T-helper 17 cell (primary cell): ENCODE measurements at regions not wholly inside any gene's neighbourhood (a gene's known extent, or its start where the extent isn't known, plus 50 kb on each side); places are given as distances from the start of the nearest gene placed in this dataset.

Experiments
- ATAC-seq: fragments of 150-1000 bp; cut with Tn5 transposase; 2 replicates; pipeline ENCODE4 v1.10.0; 2021; ENCODE audit warnings: mild to moderate bottlenecking, moderate library complexity
- DNase-seq, 3 donors: peaks; one replicate each; pipeline versions ENCODE4 v3.0.0 to v3.0.0-alpha.2; 2020 to 2021
- H3K9me3 ChIP-seq: one replicate; pipeline ENCODE4 v1.7.0; 2013; ENCODE audit warnings: low read length, mild to moderate bottlenecking; ENCODE audit not compliant: control insufficient read depth, poor library complexity, severe bottlenecking
- H3K27ac Mint-ChIP-seq: one replicate; pipeline ENCODE4 v1.8.0; 2022; ENCODE audit warnings: mild to moderate bottlenecking, moderate library complexity, mixed read lengths
- H3K27me3 Mint-ChIP-seq: one replicate; pipeline ENCODE4 v1.8.0; 2022; ENCODE audit warnings: mixed read lengths
- H3K36me3 Mint-ChIP-seq: one replicate; pipeline ENCODE4 v1.8.0; 2022; ENCODE audit warnings: low read depth, mixed read lengths
- H3K4me1 Mint-ChIP-seq: one replicate; pipeline ENCODE4 v1.8.0; 2022; ENCODE audit warnings: mild to moderate bottlenecking, mixed read lengths
- H3K4me3 Mint-ChIP-seq: one replicate; pipeline ENCODE4 v1.8.0; 2022; ENCODE audit warnings: mild to moderate bottlenecking, moderate library complexity, mixed read lengths

DNA sequence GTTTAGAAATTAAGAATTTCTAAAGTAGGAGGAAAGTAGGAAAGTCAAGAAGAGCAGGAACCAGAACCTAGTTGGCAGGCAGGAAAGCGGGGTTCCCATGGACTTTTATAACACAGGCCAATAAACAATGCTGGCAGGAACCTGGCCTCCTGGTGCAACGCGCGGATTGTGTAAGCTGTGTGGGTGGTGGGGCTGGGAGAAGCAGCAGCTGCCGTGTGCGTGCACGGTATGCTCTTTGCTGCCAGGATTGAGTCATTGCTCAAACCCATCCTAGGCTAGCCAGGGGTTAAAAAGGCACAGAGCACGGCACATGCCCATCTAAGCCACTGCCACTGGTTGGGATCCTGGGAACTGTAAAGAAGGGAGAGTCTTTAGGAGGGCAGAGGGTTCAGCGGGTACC lies 209.9 kb upstream of the RGMA start:
- H3K27ac Mint-ChIP-seq = no peak overlapping the region
- H3K4me1 Mint-ChIP-seq = peaks cover 2% of the 10 kb centered on the region
- no peak for DNase-seq
- H3K36me3 Mint-ChIP-seq = no peaks in the 10 kb centered on the region
- no peaks in the 10 kb centered on the region for H3K9me3 ChIP-seq
- no peak for ATAC-seq
- no peak overlapping the region for H3K4me3 Mint-ChIP-seq
- H3K27me3 Mint-ChIP-seq = peaks cover 6% of the 10 kb centered on the region

DNA sequence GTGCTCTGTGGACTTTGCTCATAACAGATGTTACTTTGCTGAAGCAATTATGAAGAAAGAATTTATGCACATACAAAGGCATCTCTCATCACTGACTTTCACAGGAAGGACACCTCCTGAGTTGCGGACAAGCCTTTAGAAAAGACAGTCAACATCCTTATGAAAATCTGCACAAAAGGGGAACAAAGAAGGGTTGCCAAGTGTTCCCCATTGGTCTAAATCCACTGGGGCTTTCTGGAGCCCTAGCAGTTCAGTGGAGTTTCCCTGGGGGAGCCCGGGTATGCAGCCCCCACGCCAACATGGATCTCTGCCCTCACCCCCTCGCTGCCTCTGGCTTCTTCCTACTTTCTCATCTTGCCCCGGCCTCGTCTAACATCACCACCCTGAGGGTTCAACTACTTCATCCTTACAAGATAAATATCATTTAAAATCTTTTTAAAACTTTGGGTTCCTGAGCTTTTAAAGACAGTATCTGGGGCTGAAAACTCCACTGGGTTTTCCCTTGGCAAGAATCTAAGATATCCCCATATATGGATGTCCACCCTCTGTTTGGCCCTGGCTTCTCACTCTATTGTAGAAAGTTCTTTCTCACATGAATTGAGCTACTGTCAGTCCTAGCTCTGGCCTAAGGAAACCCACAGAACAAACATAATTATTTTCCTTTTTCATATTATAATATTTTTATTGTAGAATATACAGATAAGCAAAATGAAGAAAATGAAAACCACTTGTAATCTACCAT lies 207.9 kb upstream of the RGMA start:
- H3K27me3 Mint-ChIP-seq = peaks cover 12% of the 10 kb centered on the region
- H3K36me3 Mint-ChIP-seq = no peaks in the 10 kb centered on the region
- H3K27ac Mint-ChIP-seq = no peak overlapping the region
- peaks cover 2% of the 10 kb centered on the region for H3K4me1 Mint-ChIP-seq
- DNase-seq (no peak), ATAC-seq (no peak)
- H3K9me3 ChIP-seq = no peaks in the 10 kb centered on the region
- no peak overlapping the region for H3K4me3 Mint-ChIP-seq

DNA sequence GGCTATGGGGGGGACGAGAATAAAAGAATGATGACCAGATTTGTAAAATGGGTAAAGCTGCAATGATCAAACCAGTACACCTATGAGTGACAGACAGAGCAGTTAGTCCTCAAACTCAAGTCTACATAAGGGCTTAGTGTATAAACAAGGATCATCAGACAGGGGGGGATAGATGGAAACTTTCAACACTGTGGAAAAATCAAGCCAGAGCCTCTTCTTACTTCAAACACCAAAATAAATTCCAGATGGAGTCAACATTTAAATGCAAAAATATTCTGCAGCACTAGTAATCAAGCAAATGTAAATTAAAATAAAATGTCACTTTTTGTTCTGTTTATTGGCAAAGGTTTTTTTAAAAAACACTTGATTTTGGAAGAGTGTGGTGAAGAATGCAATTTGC lies 205.9 kb upstream of the RGMA start:
- H3K27ac Mint-ChIP-seq = no peak overlapping the region
- no peak for ATAC-seq
- no peaks in the 10 kb centered on the region for H3K9me3 ChIP-seq
- no peaks in the 10 kb centered on the region for H3K36me3 Mint-ChIP-seq
- no peak overlapping the region for H3K4me3 Mint-ChIP-seq
- no peaks in the 10 kb centered on the region for H3K4me1 Mint-ChIP-seq
- peaks cover 26% of the 10 kb centered on the region for H3K27me3 Mint-ChIP-seq
- DNase-seq = no peak

DNA sequence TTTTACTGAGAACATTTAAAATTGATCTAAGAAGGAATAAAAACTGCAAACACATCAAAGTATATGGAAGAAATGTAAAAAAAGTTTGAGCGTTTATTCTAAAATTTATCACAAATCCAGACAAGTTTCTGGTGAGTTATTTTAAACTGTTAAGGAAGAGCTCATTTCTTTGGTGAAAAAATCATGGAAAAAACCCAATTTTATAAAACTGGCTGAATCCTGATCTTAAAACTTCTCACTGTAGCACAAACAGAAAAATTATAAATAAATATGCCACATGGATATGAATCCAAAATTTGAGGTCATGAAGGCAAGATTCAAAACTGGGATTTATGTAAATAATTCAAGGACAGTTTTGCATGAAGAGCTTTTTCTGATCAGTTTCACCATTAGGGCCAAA lies 205.1 kb upstream of the RGMA start:
- H3K9me3 ChIP-seq = no peaks in the 10 kb centered on the region
- H3K27me3 Mint-ChIP-seq = peaks cover 29% of the 10 kb centered on the region
- no peak overlapping the region for H3K27ac Mint-ChIP-seq
- ATAC-seq (no peak), DNase-seq (no peak)
- H3K4me3 Mint-ChIP-seq = no peak overlapping the region
- H3K36me3 Mint-ChIP-seq = no peaks in the 10 kb centered on the region
- H3K4me1 Mint-ChIP-seq = no peaks in the 10 kb centered on the region

DNA sequence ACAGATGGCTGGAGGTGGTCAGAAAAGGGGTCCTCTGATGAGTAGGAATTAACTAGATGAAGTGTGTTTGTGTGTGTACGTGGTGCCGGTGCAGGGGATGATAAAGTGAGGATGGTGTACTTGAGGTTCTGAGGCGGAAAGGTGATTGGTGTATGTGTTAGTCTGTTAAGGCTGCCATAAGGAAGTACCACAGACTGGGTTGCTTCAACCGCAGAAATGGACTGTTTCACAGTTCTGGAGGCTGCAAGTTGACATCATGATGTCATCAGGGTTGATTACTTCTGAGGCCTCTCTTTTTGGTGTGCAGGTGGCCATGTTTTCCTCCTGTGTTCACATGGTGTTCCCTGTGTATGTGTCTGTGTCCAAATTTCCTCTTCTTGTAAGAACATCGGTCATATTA lies 202.4 kb upstream of the RGMA start:
- Mint-ChIP-seq H3K4me3 (no peak overlapping the region), H3K27ac (no peak overlapping the region), H3K27me3 (peaks cover 35% of the 10 kb centered on the region), H3K36me3 (no peaks in the 10 kb centered on the region), H3K4me1 (no peaks in the 10 kb centered on the region)
- no peak for DNase-seq
- no peak for ATAC-seq
- no peaks in the 10 kb centered on the region for H3K9me3 ChIP-seq

DNA sequence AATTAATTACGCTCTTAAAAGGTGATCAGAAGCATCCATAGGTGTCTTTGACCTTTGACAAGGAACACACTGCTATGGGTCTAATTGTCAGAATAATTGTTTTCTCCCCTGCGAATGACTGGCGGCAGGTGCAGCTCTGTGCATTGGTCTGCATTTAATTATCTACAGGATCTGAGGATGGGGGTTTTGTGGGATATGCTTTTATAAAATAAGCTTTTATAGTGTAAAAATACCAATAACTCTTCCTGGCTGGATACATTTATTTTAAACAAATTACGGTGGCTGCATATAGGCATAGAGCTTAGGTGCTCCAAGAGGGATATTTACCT lies 201.6 kb upstream of the RGMA start:
- no peaks in the 10 kb centered on the region for H3K9me3 ChIP-seq
- DNase-seq (no peak), ATAC-seq (no peak)
- no peaks in the 10 kb centered on the region for H3K4me1 Mint-ChIP-seq
- H3K4me3 Mint-ChIP-seq = no peak overlapping the region
- no peak overlapping the region for H3K27ac Mint-ChIP-seq
- no peaks in the 10 kb centered on the region for H3K36me3 Mint-ChIP-seq
- H3K27me3 Mint-ChIP-seq = peaks cover 35% of the 10 kb centered on the region

DNA sequence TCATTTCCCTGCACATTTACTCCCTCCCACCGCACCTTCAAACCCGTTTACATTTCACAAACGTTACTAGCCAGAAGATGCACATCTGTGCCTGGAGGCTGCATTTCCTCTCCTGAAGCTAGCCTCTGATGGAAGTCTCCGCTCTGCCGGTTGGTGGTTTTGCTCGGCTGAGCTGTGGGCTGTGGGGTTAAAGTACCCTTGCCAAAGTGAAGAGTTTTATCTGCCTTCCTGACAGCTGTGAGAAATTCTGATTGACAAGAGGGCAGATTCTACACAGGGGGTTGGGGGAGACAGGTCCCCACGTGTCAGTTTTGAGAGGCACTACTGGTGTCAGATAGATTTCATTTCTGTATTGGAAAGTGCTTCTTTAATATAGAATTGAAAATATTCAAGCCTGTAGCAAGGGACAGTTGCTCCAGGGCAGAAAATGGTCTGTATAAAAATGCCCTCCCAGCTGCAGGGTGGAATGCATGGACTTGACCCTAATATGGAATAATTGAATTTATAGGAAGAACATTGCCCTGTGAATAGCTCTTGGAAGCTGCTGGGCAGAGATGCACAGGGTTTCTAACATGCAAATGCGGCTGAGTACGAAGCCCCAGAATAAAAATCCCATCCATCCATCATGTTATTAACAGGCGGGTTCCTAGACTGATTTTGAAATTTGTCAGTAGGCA lies 201.1 kb upstream of the RGMA start:
- DNase-seq (no peak), ATAC-seq (no peak)
- Mint-ChIP-seq H3K4me1 (no peaks in the 10 kb centered on the region), H3K27ac (no peak overlapping the region), H3K27me3 (peaks cover 35% of the 10 kb centered on the region), H3K36me3 (no peaks in the 10 kb centered on the region), H3K4me3 (no peak overlapping the region)
- no peaks in the 10 kb centered on the region for H3K9me3 ChIP-seq

DNA sequence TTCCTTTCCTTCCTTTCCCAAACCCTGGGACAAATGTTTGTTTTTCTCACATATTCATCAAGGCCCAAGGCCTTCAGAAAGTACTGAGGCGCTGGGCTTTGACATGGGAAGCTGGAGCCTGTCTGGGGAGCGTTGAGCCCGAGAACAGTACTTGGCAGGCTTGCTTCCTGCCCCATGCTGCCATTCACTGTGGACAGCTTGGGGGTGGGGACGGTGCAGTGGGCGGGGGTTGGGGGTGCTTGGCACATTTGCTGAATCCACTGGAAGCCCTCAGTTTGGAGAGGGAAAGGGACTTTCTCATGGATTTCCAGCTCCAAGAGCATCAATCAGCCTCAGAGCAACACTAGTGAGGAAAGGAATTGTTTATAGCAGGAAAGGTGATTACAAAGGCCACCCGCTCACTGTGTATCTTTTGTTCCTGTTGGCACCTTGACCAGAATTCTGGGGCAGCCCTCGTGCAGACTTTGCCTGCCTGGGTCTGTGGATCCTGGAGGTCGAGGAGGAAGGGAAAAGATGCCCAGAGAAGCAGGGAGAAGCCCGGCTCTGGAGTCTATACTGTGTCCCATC lies 199.8 kb upstream of the RGMA start:
- Mint-ChIP-seq H3K36me3 (no peaks in the 10 kb centered on the region), H3K27me3 (peaks cover 37% of the 10 kb centered on the region), H3K4me3 (no peak overlapping the region), H3K27ac (no peak overlapping the region), H3K4me1 (no peaks in the 10 kb centered on the region)
- no peaks in the 10 kb centered on the region for H3K9me3 ChIP-seq
- no peak for DNase-seq
- ATAC-seq = no peak

DNA sequence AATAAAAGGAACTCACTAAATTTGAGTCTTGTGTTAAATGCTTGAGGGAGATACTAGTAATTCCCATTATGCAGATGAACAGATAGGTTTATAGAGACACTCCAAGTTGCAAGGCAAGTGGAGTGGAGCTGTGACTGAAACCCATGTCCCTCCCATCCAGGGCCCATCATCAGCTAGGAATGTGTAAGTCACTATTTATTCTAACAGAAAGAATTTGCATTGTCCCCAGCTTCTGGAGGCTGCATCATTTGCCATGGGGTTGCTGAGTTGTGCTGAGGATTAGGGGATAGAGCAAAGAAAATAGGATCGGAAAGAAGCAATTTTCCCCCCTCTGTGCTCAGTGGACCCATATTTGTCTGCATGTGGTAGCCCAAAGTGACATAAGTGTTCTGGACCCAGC lies 197.4 kb upstream of the RGMA start:
- H3K27ac Mint-ChIP-seq = no peak overlapping the region
- H3K36me3 Mint-ChIP-seq = no peaks in the 10 kb centered on the region

DNA sequence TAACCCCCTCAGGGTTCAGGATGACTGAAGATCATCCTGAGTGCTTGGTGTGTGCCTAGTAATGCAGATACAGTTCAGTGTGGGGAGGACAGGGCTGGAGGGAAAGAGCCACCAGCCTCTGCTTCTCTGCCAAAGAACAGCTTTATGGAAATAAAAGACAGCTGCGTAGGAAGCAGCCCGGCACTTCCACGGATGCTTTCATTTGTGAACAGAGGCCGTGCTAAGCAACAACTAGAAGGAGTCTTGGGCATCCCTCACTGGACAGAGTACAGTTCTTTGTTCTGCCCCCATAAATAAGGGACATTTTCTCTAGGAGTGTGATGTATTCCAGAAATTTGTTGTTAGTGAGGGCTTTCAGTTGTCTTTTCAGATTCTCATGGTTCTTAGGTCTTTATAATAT lies 194.8 kb upstream of the RGMA start:
- H3K9me3 ChIP-seq = no peaks in the 10 kb centered on the region
- Mint-ChIP-seq H3K4me3 (no peak overlapping the region), H3K4me1 (no peaks in the 10 kb centered on the region), H3K27me3 (peaks cover 26% of the 10 kb centered on the region), H3K36me3 (no peaks in the 10 kb centered on the region), H3K27ac (no peak overlapping the region)
- no peak for DNase-seq
- no peak for ATAC-seq

More for the DNA sequence above, 197.4 kb upstream of the RGMA start:
- no peaks in the 10 kb centered on the region for H3K9me3 ChIP-seq
- H3K4me1 Mint-ChIP-seq = no peaks in the 10 kb centered on the region
- ATAC-seq = no peak
- DNase-seq = no peak
- H3K27me3 Mint-ChIP-seq = peaks cover 35% of the 10 kb centered on the region
- H3K4me3 Mint-ChIP-seq = no peak overlapping the region

DNA sequence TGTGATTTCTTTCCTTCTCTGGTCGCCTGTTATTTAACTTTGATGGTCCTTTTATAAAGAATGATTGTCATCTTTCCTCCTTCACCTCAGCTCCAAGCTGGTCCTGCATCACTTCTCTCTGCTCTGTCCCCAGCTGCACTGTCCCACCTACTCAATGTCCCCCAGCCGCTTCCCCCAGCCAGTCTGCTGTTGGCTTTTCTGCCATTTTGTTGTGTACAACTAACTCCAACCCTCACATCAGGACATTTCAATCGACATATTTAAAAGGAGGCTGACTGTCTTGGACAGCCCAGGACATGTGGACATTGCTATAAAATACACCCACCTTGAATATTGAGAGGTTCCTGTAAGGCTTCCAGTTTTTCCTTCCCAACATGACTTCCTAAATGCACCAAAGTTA lies 193.8 kb upstream of the RGMA start:
- Mint-ChIP-seq H3K27ac (no peak overlapping the region), H3K4me1 (no peaks in the 10 kb centered on the region), H3K36me3 (no peaks in the 10 kb centered on the region), H3K27me3 (peaks cover 34% of the 10 kb centered on the region), H3K4me3 (no peak overlapping the region)
- DNase-seq = no peak
- H3K9me3 ChIP-seq = no peaks in the 10 kb centered on the region
- no peak for ATAC-seq

DNA sequence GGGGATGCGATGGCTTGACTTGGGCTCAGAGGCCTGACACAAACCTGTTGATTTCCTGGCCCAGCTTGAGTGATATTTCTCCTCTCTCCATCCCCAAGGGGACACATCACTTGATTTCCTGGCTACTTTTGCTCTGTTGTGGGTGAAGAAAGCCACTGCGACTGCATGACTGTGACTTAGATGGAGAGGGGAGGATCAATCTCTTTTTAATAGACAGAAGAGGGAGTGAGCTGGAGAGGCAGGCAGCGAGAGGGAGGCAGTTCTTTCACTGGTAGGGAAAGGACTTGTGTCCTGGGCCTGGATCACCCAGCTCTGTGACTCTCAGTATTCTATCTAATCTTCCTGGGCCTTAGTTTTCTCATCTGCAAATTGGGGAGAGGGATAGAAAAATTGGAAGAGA lies 189.8 kb upstream of the RGMA start:
- H3K9me3 ChIP-seq = no peaks in the 10 kb centered on the region
- no peaks in the 10 kb centered on the region for H3K36me3 Mint-ChIP-seq
- H3K27ac Mint-ChIP-seq = no peak overlapping the region
- H3K27me3 Mint-ChIP-seq = peaks cover 26% of the 10 kb centered on the region
- no peak overlapping the region for H3K4me3 Mint-ChIP-seq
- no peak for ATAC-seq
- no peaks in the 10 kb centered on the region for H3K4me1 Mint-ChIP-seq
- DNase-seq = no peak

DNA sequence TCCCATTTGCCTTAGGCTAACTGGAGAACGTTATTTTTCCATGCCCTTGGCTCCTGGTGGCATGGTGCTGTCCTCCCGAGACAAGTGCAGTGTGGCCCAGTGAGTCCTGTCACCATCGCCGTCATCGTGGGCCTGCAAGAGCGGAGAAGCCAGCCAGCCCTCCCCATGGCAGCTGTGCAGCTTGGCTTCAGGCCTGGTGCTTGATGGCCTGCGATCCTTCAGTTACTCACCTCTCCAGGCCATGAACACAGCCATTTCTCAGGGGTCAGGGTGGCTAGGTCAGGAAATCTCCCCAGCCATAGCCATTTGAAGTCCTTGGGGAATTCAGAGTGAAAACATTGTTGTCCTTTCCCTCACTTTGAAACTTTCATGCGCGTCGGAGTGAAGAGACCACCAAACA lies 189.0 kb upstream of the RGMA start:
- ATAC-seq (no peak), DNase-seq (no peak)
- Mint-ChIP-seq H3K27ac (no peak overlapping the region), H3K4me3 (no peak overlapping the region), H3K27me3 (peaks cover 18% of the 10 kb centered on the region), H3K36me3 (no peaks in the 10 kb centered on the region), H3K4me1 (no peaks in the 10 kb centered on the region)
- H3K9me3 ChIP-seq = no peaks in the 10 kb centered on the region

DNA sequence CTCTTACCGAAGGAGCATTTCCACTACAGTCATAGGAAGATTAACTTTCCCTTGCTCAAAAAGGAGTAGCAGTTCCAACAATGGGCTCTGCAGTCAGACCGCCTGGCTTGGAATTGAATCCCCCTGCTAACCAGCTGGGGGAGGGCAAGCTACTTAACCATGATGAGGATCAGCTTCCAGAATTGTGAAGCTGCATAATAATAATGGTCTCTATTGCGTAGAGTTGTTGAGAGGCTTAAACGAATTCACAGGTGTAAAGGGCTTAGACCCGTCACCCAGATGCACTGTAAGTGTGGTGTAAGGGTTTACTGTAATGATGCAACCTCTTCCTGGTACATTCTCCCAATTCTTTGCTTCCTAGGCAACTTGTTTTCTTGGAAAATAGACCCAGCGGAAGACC lies 185.2 kb upstream of the RGMA start:
- ATAC-seq (no peak), DNase-seq (no peak)
- no peaks in the 10 kb centered on the region for H3K4me1 Mint-ChIP-seq
- no peak overlapping the region for H3K27ac Mint-ChIP-seq
- H3K9me3 ChIP-seq = no peaks in the 10 kb centered on the region
- no peaks in the 10 kb centered on the region for H3K36me3 Mint-ChIP-seq
- peaks cover 13% of the 10 kb centered on the region for H3K27me3 Mint-ChIP-seq
- H3K4me3 Mint-ChIP-seq = no peak overlapping the region
